NCI-H2029 (cell line): ENCODE measurements at regions not wholly inside any gene's neighbourhood (a gene's known extent, or its start where the extent isn't known, plus 50 kb on each side); places are given as distances from the start of the nearest gene placed in this dataset.
"Not testable (repeated sequence)": the region's sequence is repeated elsewhere in the genome, so short reads cannot be mapped to it uniquely, and the experiment has no call there.

ENCODE experiments used
- DNase-seq: peaks from one replicate; lab custom pipeline; 2025; lab: John Stamatoyannopoulos, UW

GRCh38 chr7:155396661-155397060 is 61.3 kb upstream of the EN2 start:
- DNase-seq, result no peak

GRCh38 chr7:155397758-155398714 is 59.9 kb upstream of the EN2 start:
- not testable (repeated sequence) for DNase-seq

- no peak for DNase-seq
These were observed 59.0 kb upstream of the EN2 start for GRCh38 chr7:155398944-155399343.

- no peak for DNase-seq
These were observed 58.4 kb upstream of the EN2 start for GRCh38 chr7:155399577-155399976.

GRCh38 chr7:155401231-155401630 is 56.7 kb upstream of the EN2 start:
- no peak for DNase-seq

- DNase-seq, result no peak
These were observed 56.0 kb upstream of the EN2 start for GRCh38 chr7:155401884-155402283.

- no peak for DNase-seq
These were observed 55.0 kb upstream of the EN2 start for GRCh38 chr7:155402941-155403340.

GRCh38 chr7:155404976-155405375 is 53.0 kb upstream of the EN2 start:
- DNase-seq, result no peak

- no peak for DNase-seq
These were observed 52.3 kb upstream of the EN2 start for GRCh38 chr7:155405399-155406318.

GRCh38 chr7:155407799-155408198 is 50.1 kb upstream of the EN2 start:
- no peak for DNase-seq
